IMR-90 (cell line): ENCODE measurements at regions not wholly inside any gene's neighbourhood (a gene's known extent, or its start where the extent isn't known, plus 50 kb on each side); places are given as distances from the start of the nearest gene placed in this dataset.

Experiments used
- ATAC-seq: fragments of 200-7000 bp; cut with Tn5 transposase; 2 replicates; pipeline ENCODE4 v1.9.1; 2020; ENCODE audit warnings: low read depth, mild to moderate bottlenecking, moderate library complexity
- BruUV-seq: library from RNA; stranded (reverse); fragments of 400-500 nt; replicated peaks from 2 replicates; lab custom pipeline; 2021; lab: Mats Ljungman, UMichigan
- CTCF ChIA-PET: fragments of 300-600 bp; formaldehyde crosslinking; extraction: SDS; loops from one replicate; lab custom pipeline; 2021; ENCODE audit warnings: antibody characterized with exemption; lab: Yijun Ruan, JAX
- POLR2A ChIA-PET: fragments of 300-600 bp; sonication (Branson Sonifier 250); formaldehyde crosslinking; loops from one replicate; lab custom pipeline; 2022; ENCODE audit warnings: antibody characterized with exemption; ENCODE audit not compliant: unreplicated experiment; lab: Charles Lee
- DNase-seq: peaks from one replicate; pipeline ENCODE4 v3.0.0; 2013
- H2AFZ ChIP-seq: replicated peaks from 2 replicates; pipeline ENCODE3; 2013; ENCODE audit warnings: low read length, mild to moderate bottlenecking; ENCODE audit not compliant: poor library complexity
- H2AK5ac ChIP-seq: 2 replicates; pipeline ENCODE4 v1.6.1; 2013; ENCODE audit warnings: low read depth, low read length, inconsistent platforms
- H2AK9ac ChIP-seq: replicated peaks from 2 replicates; pipeline ENCODE3; 2013; ENCODE audit warnings: mild to moderate bottlenecking, low read depth, low read length, moderate library complexity; ENCODE audit not compliant: poor library complexity
- H2BK120ac ChIP-seq: 2 replicates; pipeline ENCODE4 v1.6.1; 2013; ENCODE audit warnings: low read depth, low read length, inconsistent platforms
- H2BK15ac ChIP-seq: 3 replicates; pipeline ENCODE4 v1.6.1; 2013; ENCODE audit warnings: low read depth, low read length, inconsistent platforms
- H2BK20ac ChIP-seq: 2 replicates; pipeline ENCODE4 v1.6.1; 2013; ENCODE audit warnings: low read depth, mild to moderate bottlenecking, inconsistent platforms, low read length, moderate library complexity
- H2BK5ac ChIP-seq: 2 replicates; pipeline ENCODE4 v1.6.1; 2013; ENCODE audit warnings: mild to moderate bottlenecking, low read depth, low read length, inconsistent platforms; ENCODE audit not compliant: poor library complexity, severe bottlenecking
- H3K14ac ChIP-seq: replicated peaks from 2 replicates; pipeline ENCODE4 v1.6.1; 2013; ENCODE audit warnings: low read depth, low read length, inconsistent platforms
- H3K18ac ChIP-seq: 2 replicates; pipeline ENCODE4 v1.6.1; 2013; ENCODE audit warnings: low read depth, low read length, control low read depth
- H3K23ac ChIP-seq: 2 replicates; pipeline ENCODE4 v1.6.1; 2013; ENCODE audit warnings: low read depth, low read length, inconsistent platforms
- H3K27ac ChIP-seq: 2 replicates; pipeline ENCODE4 v1.5.1; 2013; ENCODE audit warnings: mild to moderate bottlenecking, control low read depth, low read length; ENCODE audit not compliant: insufficient read depth
- H3K27me3 ChIP-seq: 2 replicates; pipeline ENCODE4 v1.6.1; 2013; ENCODE audit warnings: low read length; ENCODE audit not compliant: control insufficient read depth, insufficient read depth
- H3K36me3 ChIP-seq: 2 replicates; pipeline ENCODE4 v1.6.1; 2013; ENCODE audit warnings: low read length, mixed read lengths; ENCODE audit not compliant: control insufficient read depth, insufficient read depth
- H3K4ac ChIP-seq: 2 replicates; pipeline ENCODE4 v1.6.1; 2013; ENCODE audit warnings: low read depth, low read length, inconsistent platforms
- H3K4me1 ChIP-seq: 2 replicates; pipeline ENCODE4 v1.6.1; 2013; ENCODE audit warnings: low read length, mixed read lengths; ENCODE audit not compliant: control insufficient read depth, insufficient read depth
- H3K4me2 ChIP-seq: 2 replicates; pipeline ENCODE4 v1.6.1; 2013; ENCODE audit warnings: low read depth, mild to moderate bottlenecking, control low read depth, low read length, moderate library complexity
- H3K4me3 ChIP-seq: 2 replicates; pipeline ENCODE4 v1.5.1; 2013; ENCODE audit warnings: low read depth, mild to moderate bottlenecking, control low read depth, low read length, moderate library complexity; ENCODE audit not compliant: insufficient read depth
- H3K56ac ChIP-seq: 2 replicates; pipeline ENCODE4 v1.6.1; 2013; ENCODE audit warnings: low read length, inconsistent platforms; ENCODE audit not compliant: insufficient read depth; ENCODE audit errors: extremely low read depth
- H3K79me1 ChIP-seq, 2 experiments: 2 replicates each; pipeline ENCODE4 v1.6.1; 2013; ENCODE audit warnings: low read length in 2 of 2, inconsistent platforms in 1 of 2, low read depth in 1 of 2
- H3K9ac ChIP-seq: 2 replicates; pipeline ENCODE4 v1.6.1; 2013; ENCODE audit warnings: low read depth, low read length, control low read depth
- H3K9me1 ChIP-seq: 2 replicates; pipeline ENCODE4 v1.6.1; 2013; ENCODE audit warnings: low read length, inconsistent platforms; ENCODE audit not compliant: insufficient read depth
- H3K9me3 ChIP-seq: 2 replicates; pipeline ENCODE4 v1.6.1; 2013; ENCODE audit warnings: low read length; ENCODE audit not compliant: control insufficient read depth, insufficient read depth
- H4K20me1 ChIP-seq: 2 replicates; pipeline ENCODE4 v1.6.1; 2013; ENCODE audit warnings: low read length, inconsistent platforms; ENCODE audit not compliant: insufficient read depth
- H4K5ac ChIP-seq: 2 replicates; pipeline ENCODE4 v1.6.1; 2013; ENCODE audit warnings: mild to moderate bottlenecking, low read depth, low read length, control low read depth
- H4K8ac ChIP-seq, 2 experiments: 2 replicates each; pipeline ENCODE4 v1.6.1; 2013; ENCODE audit warnings: low read depth in 2 of 2, low read length in 2 of 2, control low read depth in 1 of 2, inconsistent platforms in 1 of 2
- H4K91ac ChIP-seq: 2 replicates; pipeline ENCODE4 v1.6.1; 2013; ENCODE audit warnings: low read depth, low read length, inconsistent platforms; ENCODE audit not compliant: insufficient read depth
- CEBPB ChIP-seq: IDR thresholded peaks from 2 replicates; pipeline ENCODE4 v1.6.1; 2012; ENCODE audit warnings: low read depth, low read length, improper control_type of control experiment
- WGBS, 2 experiments: methylation state at CpG; one replicate each; pipeline versions ENCODE4 v1.1.5 to v1.1.7; 2013; ENCODE audit warnings: missing lambda C conversion rate in 2 of 2; ENCODE audit not compliant: insufficient read length in 1 of 2; ENCODE audit errors: extremely low coverage in 2 of 2; 5-methylcytosine and 5-hydroxymethylcytosine counted together
- dilution Hi-C: fragments of 300-500 bp; cut with HindIII; formaldehyde crosslinking; loops from one replicate; pipeline ENCODE4 v1.14.3; 2018; ENCODE audit warnings: low sequenced_read_pairs; ENCODE audit not compliant: unreplicated experiment
- in situ Hi-C: fragments of 300-500 bp; cut with MboI; formaldehyde crosslinking; loops from 3 replicates; pipeline ENCODE4 v1.14.3; 2019; ENCODE audit warnings: low sequenced_read_pairs, inconsistent platforms, mixed read lengths
- intact Hi-C: fragments of 100-400 bp; cut with micrococcal nuclease; formaldehyde crosslinking; loops from 2 replicates; pipeline ENCODE4 v1.10.0; 2022

GRCh38 chr13:39967199-39967959 lies 311.9 kb downstream of the COG6 start:
- H2BK20ac ChIP-seq = no peak overlapping the region
- H2BK15ac ChIP-seq = no peak overlapping the region
- H2AFZ ChIP-seq = no peak overlapping the region
- ATAC-seq = no peak
- H3K4me2 ChIP-seq = no peak overlapping the region
- CTCF ChIA-PET = interaction anchor here (0.6 kb wide), 1 partner anchor 25 kb away, joined by 3 read pairs; no protein-coding TSS in a partner anchor
- no peaks in the 10 kb centered on the region for H4K20me1 ChIP-seq
- H3K14ac ChIP-seq = no peak overlapping the region
- no peaks in the 10 kb centered on the region for H3K9me1 ChIP-seq
- no peak for DNase-seq
- H4K91ac ChIP-seq = no peak overlapping the region
- H3K4ac ChIP-seq = no peak overlapping the region
- no CpG with 5 or more reads among the region's 4 CpGs for WGBS, 2 experiments
- no peaks in the 10 kb centered on the region for H3K9me3 ChIP-seq
- H3K27me3 ChIP-seq = no peaks in the 10 kb centered on the region
- H2AK5ac ChIP-seq = no peak overlapping the region
- no peaks in the 10 kb centered on the region for H3K36me3 ChIP-seq
- no peak overlapping the region for H4K5ac ChIP-seq
- in situ Hi-C loops (no loop called here), intact Hi-C loops (no loop called here), dilution Hi-C loops (no loop called here)
- no peak overlapping the region for H3K56ac ChIP-seq
- no peak overlapping the region for H2BK120ac ChIP-seq
- H2BK5ac ChIP-seq = no peak overlapping the region
- no peak overlapping the region for H3K4me3 ChIP-seq
- no TSS peak for BruUV-seq
- H3K18ac ChIP-seq = no peak overlapping the region
- H2AK9ac ChIP-seq = no peak overlapping the region
- no peaks in the 10 kb centered on the region for H3K4me1 ChIP-seq
- POLR2A ChIA-PET = no interaction called here
- H3K9ac ChIP-seq = no peak overlapping the region
- no peak overlapping the region for H3K27ac ChIP-seq
- H3K79me1 ChIP-seq = no peaks in the 10 kb centered on the region
- H3K23ac ChIP-seq = no peak overlapping the region
- no peak overlapping the region for H4K8ac ChIP-seq
- no peak for TF ChIP-seq CEBPB
